Osteoblast (primary cell): ENCODE measurements at regions not wholly inside any gene's neighbourhood (a gene's known extent, or its start where the extent isn't known, plus 50 kb on each side); places are given as distances from the start of the nearest gene placed in this dataset. TPM values are rescaled to one million over a fixed set of nuclear protein-coding genes. Genes with fewer than 3 reads are reported as not detected.

Experiments
- DNase-seq: peaks from one replicate; pipeline ENCODE4 v3.0.0; 2011; ENCODE audit warnings: low spot score, mixed read lengths; ENCODE audit not compliant: insufficient read length; ENCODE audit errors: missing footprints
- H2AFZ ChIP-seq: 2 replicates; pipeline ENCODE4 v1.6.0; 2011; ENCODE audit warnings: mild to moderate bottlenecking, low read length
- H3K27ac ChIP-seq: 2 replicates; pipeline ENCODE4 v1.5.1; 2011; ENCODE audit warnings: mild to moderate bottlenecking, low read depth, low read length, moderate library complexity
- H3K27me3 ChIP-seq: 2 replicates; pipeline ENCODE4 v1.6.0; 2012; ENCODE audit warnings: mild to moderate bottlenecking, control low read depth, inconsistent platforms, low read length, moderate library complexity; ENCODE audit not compliant: insufficient read depth
- H3K36me3 ChIP-seq: 2 replicates; pipeline ENCODE4 v1.5.1; 2011; ENCODE audit warnings: mild to moderate bottlenecking, low read length, control low read depth, moderate library complexity; ENCODE audit not compliant: insufficient read depth
- H3K4me1 ChIP-seq: 2 replicates; pipeline ENCODE4 v1.5.1; 2011; ENCODE audit warnings: mild to moderate bottlenecking, low read length, control low read depth, moderate library complexity; ENCODE audit not compliant: insufficient read depth
- H3K4me2 ChIP-seq: 2 replicates; pipeline ENCODE4 v1.6.0; 2011; ENCODE audit warnings: mild to moderate bottlenecking, low read length; ENCODE audit not compliant: insufficient read depth
- H3K4me3 ChIP-seq: fragments of 200-600 bp; sonication (generic); 3 replicates; pipeline ENCODE4 v1.5.1; 2012; ENCODE audit warnings: mild to moderate bottlenecking, low read length, inconsistent platforms; ENCODE audit not compliant: insufficient read depth
- H3K79me2 ChIP-seq: 2 replicates; pipeline ENCODE4 v1.6.0; 2012; ENCODE audit warnings: mild to moderate bottlenecking, low read length, control low read depth, inconsistent platforms; ENCODE audit not compliant: insufficient read depth
- H3K9me3 ChIP-seq: 2 replicates; pipeline ENCODE4 v1.5.1; 2011; ENCODE audit warnings: low read depth, low read length, control low read depth
- H4K20me1 ChIP-seq: 2 replicates; pipeline ENCODE4 v1.6.0; 2012; ENCODE audit warnings: mild to moderate bottlenecking, low read length, control low read depth; ENCODE audit not compliant: insufficient read depth
- CTCF ChIP-seq: IDR thresholded peaks from 2 replicates; pipeline ENCODE4 v1.5.1; 2011; ENCODE audit warnings: mild to moderate bottlenecking, low read depth, low read length, moderate library complexity; ENCODE audit errors: extremely low read depth
- small RNA-seq: library from RNA; depleted of rRNA; stranded (forward); fragments of <200 nt; gene quantifications from one replicate; pipeline ENCODE3, GENCODE V24; 2012

- no peaks in the 10 kb centered on the region for H4K20me1 ChIP-seq
- H3K4me2 ChIP-seq = no peak overlapping the region
- no peaks in the 10 kb centered on the region for H3K79me2 ChIP-seq
- H3K27me3 ChIP-seq = no peaks in the 10 kb centered on the region
- no peak for DNase-seq
- TF ChIP-seq CTCF = no peak
- no peak overlapping the region for H3K4me3 ChIP-seq
- H2AFZ ChIP-seq = no peak overlapping the region
- no peak overlapping the region for H3K27ac ChIP-seq
- H3K9me3 ChIP-seq = no peaks in the 10 kb centered on the region
- H3K4me1 ChIP-seq = no peaks in the 10 kb centered on the region
- no peaks in the 10 kb centered on the region for H3K36me3 ChIP-seq
These were observed 61.6 kb upstream of the TUSC7 start for GRCh38 chr3:116647996-116648395.

Small RNA genes lying in the stretch of these regions (small RNA-seq; reads per million reads assigned to genes)
- not detected for gene RN7SL582P
